Mesothelial cell of epicardium (in vitro differentiated cells): ENCODE measurements at regions not wholly inside any gene's neighbourhood (a gene's known extent, or its start where the extent isn't known, plus 50 kb on each side); places are given as distances from the start of the nearest gene placed in this dataset.

Source experiments
- DNase-seq, 2 experiments: peaks; one replicate each; pipeline ENCODE4 v3.0.0; 2021; ENCODE audit warnings: low spot score in 2 of 2; ENCODE audit not compliant: unreplicated experiment in 2 of 2
- H3K27ac Mint-ChIP-seq: 2 replicates; pipeline ENCODE4 v1.8.0; 2021; ENCODE audit warnings: mixed read lengths
- H3K27me3 Mint-ChIP-seq: 2 replicates; pipeline ENCODE4 v1.8.0; 2021; ENCODE audit warnings: low read depth, mixed read lengths
- H3K36me3 Mint-ChIP-seq: 2 replicates; pipeline ENCODE4 v1.8.0; 2021; ENCODE audit warnings: mixed read lengths
- H3K4me1 Mint-ChIP-seq: 2 replicates; pipeline ENCODE4 v1.8.0; 2021; ENCODE audit warnings: mixed read lengths
- H3K4me3 Mint-ChIP-seq: 2 replicates; pipeline ENCODE4 v1.8.0; 2021; ENCODE audit warnings: mild to moderate bottlenecking, moderate library complexity, mixed read lengths
- H3K9me3 Mint-ChIP-seq: 2 replicates; pipeline ENCODE4 v1.8.0; 2021; ENCODE audit warnings: mixed read lengths
- CTCF ChIP-seq: fragments of 200-600 bp; sonication (generic); IDR thresholded peaks from one replicate; pipeline ENCODE4 v1.5.0; 2021; ENCODE audit warnings: antibody characterized with exemption; ENCODE audit not compliant: unreplicated experiment

GRCh38 chr14:42000450-42000849, 393.8 kb downstream of the LRFN5 start:
- peaks cover 19% of the 10 kb centered on the region for H3K4me1 Mint-ChIP-seq
- H3K9me3 Mint-ChIP-seq = no peaks in the 10 kb centered on the region
- no peaks in the 10 kb centered on the region for H3K27me3 Mint-ChIP-seq
- no peak overlapping the region for H3K4me3 Mint-ChIP-seq
- H3K36me3 Mint-ChIP-seq = no peaks in the 10 kb centered on the region
- no peak for TF ChIP-seq CTCF
- no peak for DNase-seq
- H3K27ac Mint-ChIP-seq = no peak overlapping the region

GRCh38 chr14:41993687-41994086, 387.0 kb downstream of the LRFN5 start:
- Mint-ChIP-seq H3K9me3 (no peaks in the 10 kb centered on the region), H3K36me3 (no peaks in the 10 kb centered on the region), H3K4me1 (no peaks in the 10 kb centered on the region), H3K27ac (no peak overlapping the region), H3K4me3 (no peak overlapping the region), H3K27me3 (no peaks in the 10 kb centered on the region)
- no peak for TF ChIP-seq CTCF
- DNase-seq = no peak

GRCh38 chr14:41986700-41987099, 380.0 kb downstream of the LRFN5 start:
- no peak for TF ChIP-seq CTCF
- no peak overlapping the region for H3K4me3 Mint-ChIP-seq
- H3K27ac Mint-ChIP-seq = no peak overlapping the region
- no peaks in the 10 kb centered on the region for H3K27me3 Mint-ChIP-seq
- DNase-seq = no peak
- H3K4me1 Mint-ChIP-seq = peaks cover 6% of the 10 kb centered on the region
- H3K36me3 Mint-ChIP-seq = no peaks in the 10 kb centered on the region
- no peaks in the 10 kb centered on the region for H3K9me3 Mint-ChIP-seq

- Mint-ChIP-seq H3K27me3 (no peaks in the 10 kb centered on the region), H3K4me1 (peaks cover 6% of the 10 kb centered on the region), H3K4me3 (no peak overlapping the region), H3K9me3 (no peaks in the 10 kb centered on the region), H3K27ac (no peak overlapping the region), H3K36me3 (no peaks in the 10 kb centered on the region)
- DNase-seq = no peak
- no peak for TF ChIP-seq CTCF
Observed at GRCh38 chr14:41986083-41986645, 379.5 kb downstream of the LRFN5 start.

GRCh38 chr14:41973178-41973577, 366.5 kb downstream of the LRFN5 start:
- no peak for TF ChIP-seq CTCF
- Mint-ChIP-seq H3K4me3 (no peak overlapping the region), H3K9me3 (peaks cover 37% of the 10 kb centered on the region), H3K27ac (no peak overlapping the region), H3K4me1 (no peaks in the 10 kb centered on the region), H3K27me3 (no peaks in the 10 kb centered on the region), H3K36me3 (peaks cover 13% of the 10 kb centered on the region)
- no peak for DNase-seq

- no peak for DNase-seq
- Mint-ChIP-seq H3K36me3 (peaks cover 13% of the 10 kb centered on the region), H3K27ac (no peak overlapping the region), H3K4me3 (no peak overlapping the region), H3K9me3 (peaks cover 38% of the 10 kb centered on the region), H3K4me1 (no peaks in the 10 kb centered on the region), H3K27me3 (no peaks in the 10 kb centered on the region)
- no peak for TF ChIP-seq CTCF
Observed at GRCh38 chr14:41972531-41972930, 365.9 kb downstream of the LRFN5 start.
